ENCODE measurements at regions not wholly inside any gene's neighbourhood (a gene's known extent, or its start where the extent isn't known, plus 50 kb on each side); places are given as distances from the start of the nearest gene placed in this dataset.

- TF ChIP-seq, protein P1, sequence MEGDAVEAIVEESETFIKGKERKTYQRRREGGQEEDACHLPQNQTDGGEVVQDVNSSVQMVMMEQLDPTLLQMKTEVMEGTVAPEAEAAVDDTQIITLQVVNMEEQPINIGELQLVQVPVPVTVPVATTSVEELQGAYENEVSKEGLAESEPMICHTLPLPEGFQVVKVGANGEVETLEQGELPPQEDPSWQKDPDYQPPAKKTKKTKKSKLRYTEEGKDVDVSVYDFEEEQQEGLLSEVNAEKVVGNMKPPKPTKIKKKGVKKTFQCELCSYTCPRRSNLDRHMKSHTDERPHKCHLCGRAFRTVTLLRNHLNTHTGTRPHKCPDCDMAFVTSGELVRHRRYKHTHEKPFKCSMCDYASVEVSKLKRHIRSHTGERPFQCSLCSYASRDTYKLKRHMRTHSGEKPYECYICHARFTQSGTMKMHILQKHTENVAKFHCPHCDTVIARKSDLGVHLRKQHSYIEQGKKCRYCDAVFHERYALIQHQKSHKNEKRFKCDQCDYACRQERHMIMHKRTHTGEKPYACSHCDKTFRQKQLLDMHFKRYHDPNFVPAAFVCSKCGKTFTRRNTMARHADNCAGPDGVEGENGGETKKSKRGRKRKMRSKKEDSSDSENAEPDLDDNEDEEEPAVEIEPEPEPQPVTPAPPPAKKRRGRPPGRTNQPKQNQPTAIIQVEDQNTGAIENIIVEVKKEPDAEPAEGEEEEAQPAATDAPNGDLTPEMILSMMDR (IDR thresholded peaks at IDR 0.05; ENCODE audit: low read depth, low read length, missing input control): no peak
- TF ChIP-seq RAD21 (IDR thresholded peaks at IDR 0.05): no peak
- TF ChIP-seq GABPA (IDR thresholded peaks at IDR 0.05 in 1 of 2, conservative IDR thresholded peaks at IDR 0.05 in 1 of 2): no peak
- no peak for TF ChIP-seq YY1 (IDR thresholded peaks at IDR 0.05)
- no peak for TF ChIP-seq ATF3 (IDR thresholded peaks at IDR 0.05)
- TF ChIP-seq, protein P2, sequence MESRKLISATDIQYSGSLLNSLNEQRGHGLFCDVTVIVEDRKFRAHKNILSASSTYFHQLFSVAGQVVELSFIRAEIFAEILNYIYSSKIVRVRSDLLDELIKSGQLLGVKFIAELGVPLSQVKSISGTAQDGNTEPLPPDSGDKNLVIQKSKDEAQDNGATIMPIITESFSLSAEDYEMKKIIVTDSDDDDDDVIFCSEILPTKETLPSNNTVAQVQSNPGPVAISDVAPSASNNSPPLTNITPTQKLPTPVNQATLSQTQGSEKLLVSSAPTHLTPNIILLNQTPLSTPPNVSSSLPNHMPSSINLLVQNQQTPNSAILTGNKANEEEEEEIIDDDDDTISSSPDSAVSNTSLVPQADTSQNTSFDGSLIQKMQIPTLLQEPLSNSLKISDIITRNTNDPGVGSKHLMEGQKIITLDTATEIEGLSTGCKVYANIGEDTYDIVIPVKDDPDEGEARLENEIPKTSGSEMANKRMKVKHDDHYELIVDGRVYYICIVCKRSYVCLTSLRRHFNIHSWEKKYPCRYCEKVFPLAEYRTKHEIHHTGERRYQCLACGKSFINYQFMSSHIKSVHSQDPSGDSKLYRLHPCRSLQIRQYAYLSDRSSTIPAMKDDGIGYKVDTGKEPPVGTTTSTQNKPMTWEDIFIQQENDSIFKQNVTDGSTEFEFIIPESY (IDR thresholded peaks at IDR 0.05): no peak
- TF ChIP-seq, protein P3, sequence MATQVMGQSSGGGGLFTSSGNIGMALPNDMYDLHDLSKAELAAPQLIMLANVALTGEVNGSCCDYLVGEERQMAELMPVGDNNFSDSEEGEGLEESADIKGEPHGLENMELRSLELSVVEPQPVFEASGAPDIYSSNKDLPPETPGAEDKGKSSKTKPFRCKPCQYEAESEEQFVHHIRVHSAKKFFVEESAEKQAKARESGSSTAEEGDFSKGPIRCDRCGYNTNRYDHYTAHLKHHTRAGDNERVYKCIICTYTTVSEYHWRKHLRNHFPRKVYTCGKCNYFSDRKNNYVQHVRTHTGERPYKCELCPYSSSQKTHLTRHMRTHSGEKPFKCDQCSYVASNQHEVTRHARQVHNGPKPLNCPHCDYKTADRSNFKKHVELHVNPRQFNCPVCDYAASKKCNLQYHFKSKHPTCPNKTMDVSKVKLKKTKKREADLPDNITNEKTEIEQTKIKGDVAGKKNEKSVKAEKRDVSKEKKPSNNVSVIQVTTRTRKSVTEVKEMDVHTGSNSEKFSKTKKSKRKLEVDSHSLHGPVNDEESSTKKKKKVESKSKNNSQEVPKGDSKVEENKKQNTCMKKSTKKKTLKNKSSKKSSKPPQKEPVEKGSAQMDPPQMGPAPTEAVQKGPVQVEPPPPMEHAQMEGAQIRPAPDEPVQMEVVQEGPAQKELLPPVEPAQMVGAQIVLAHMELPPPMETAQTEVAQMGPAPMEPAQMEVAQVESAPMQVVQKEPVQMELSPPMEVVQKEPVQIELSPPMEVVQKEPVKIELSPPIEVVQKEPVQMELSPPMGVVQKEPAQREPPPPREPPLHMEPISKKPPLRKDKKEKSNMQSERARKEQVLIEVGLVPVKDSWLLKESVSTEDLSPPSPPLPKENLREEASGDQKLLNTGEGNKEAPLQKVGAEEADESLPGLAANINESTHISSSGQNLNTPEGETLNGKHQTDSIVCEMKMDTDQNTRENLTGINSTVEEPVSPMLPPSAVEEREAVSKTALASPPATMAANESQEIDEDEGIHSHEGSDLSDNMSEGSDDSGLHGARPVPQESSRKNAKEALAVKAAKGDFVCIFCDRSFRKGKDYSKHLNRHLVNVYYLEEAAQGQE (IDR thresholded peaks at IDR 0.05): no peak
- no peak for TF ChIP-seq RXRA (IDR thresholded peaks at IDR 0.05)
These were observed 65.2 kb upstream of the NECTIN1 start for GRCh38 chr11:119794141-119794665.

Data from liver (tissue), 3 donors.